IMR-90 (cell line): ENCODE measurements at regions not wholly inside any gene's neighbourhood (a gene's known extent, or its start where the extent isn't known, plus 50 kb on each side); places are given as distances from the start of the nearest gene placed in this dataset.

Experiments
- ATAC-seq: fragments of 200-7000 bp; cut with Tn5 transposase; 2 replicates; pipeline ENCODE4 v1.9.1; 2020; ENCODE audit warnings: low read depth, mild to moderate bottlenecking, moderate library complexity
- BruUV-seq: library from RNA; stranded (reverse); fragments of 400-500 nt; replicated peaks from 2 replicates; lab custom pipeline; 2021; lab: Mats Ljungman, UMichigan
- CTCF ChIA-PET: fragments of 300-600 bp; formaldehyde crosslinking; extraction: SDS; loops from one replicate; lab custom pipeline; 2021; ENCODE audit warnings: antibody characterized with exemption; lab: Yijun Ruan, JAX
- POLR2A ChIA-PET: fragments of 300-600 bp; sonication (Branson Sonifier 250); formaldehyde crosslinking; loops from one replicate; lab custom pipeline; 2022; ENCODE audit warnings: antibody characterized with exemption; ENCODE audit not compliant: unreplicated experiment; lab: Charles Lee
- DNase-seq: peaks from one replicate; pipeline ENCODE4 v3.0.0; 2013
- H2AFZ ChIP-seq: replicated peaks from 2 replicates; pipeline ENCODE3; 2013; ENCODE audit warnings: low read length, mild to moderate bottlenecking; ENCODE audit not compliant: poor library complexity
- H2AK5ac ChIP-seq: 2 replicates; pipeline ENCODE4 v1.6.1; 2013; ENCODE audit warnings: low read depth, low read length, inconsistent platforms
- H2AK9ac ChIP-seq: replicated peaks from 2 replicates; pipeline ENCODE3; 2013; ENCODE audit warnings: mild to moderate bottlenecking, low read depth, low read length, moderate library complexity; ENCODE audit not compliant: poor library complexity
- H2BK120ac ChIP-seq: 2 replicates; pipeline ENCODE4 v1.6.1; 2013; ENCODE audit warnings: low read depth, low read length, inconsistent platforms
- H2BK15ac ChIP-seq: 3 replicates; pipeline ENCODE4 v1.6.1; 2013; ENCODE audit warnings: low read depth, low read length, inconsistent platforms
- H2BK20ac ChIP-seq: 2 replicates; pipeline ENCODE4 v1.6.1; 2013; ENCODE audit warnings: low read depth, mild to moderate bottlenecking, inconsistent platforms, low read length, moderate library complexity
- H2BK5ac ChIP-seq: 2 replicates; pipeline ENCODE4 v1.6.1; 2013; ENCODE audit warnings: mild to moderate bottlenecking, low read depth, low read length, inconsistent platforms; ENCODE audit not compliant: poor library complexity, severe bottlenecking
- H3K14ac ChIP-seq: replicated peaks from 2 replicates; pipeline ENCODE4 v1.6.1; 2013; ENCODE audit warnings: low read depth, low read length, inconsistent platforms
- H3K18ac ChIP-seq: 2 replicates; pipeline ENCODE4 v1.6.1; 2013; ENCODE audit warnings: low read depth, low read length, control low read depth
- H3K23ac ChIP-seq: 2 replicates; pipeline ENCODE4 v1.6.1; 2013; ENCODE audit warnings: low read depth, low read length, inconsistent platforms
- H3K27ac ChIP-seq: 2 replicates; pipeline ENCODE4 v1.5.1; 2013; ENCODE audit warnings: mild to moderate bottlenecking, control low read depth, low read length; ENCODE audit not compliant: insufficient read depth
- H3K27me3 ChIP-seq: 2 replicates; pipeline ENCODE4 v1.6.1; 2013; ENCODE audit warnings: low read length; ENCODE audit not compliant: control insufficient read depth, insufficient read depth
- H3K36me3 ChIP-seq: 2 replicates; pipeline ENCODE4 v1.6.1; 2013; ENCODE audit warnings: low read length, mixed read lengths; ENCODE audit not compliant: control insufficient read depth, insufficient read depth
- H3K4ac ChIP-seq: 2 replicates; pipeline ENCODE4 v1.6.1; 2013; ENCODE audit warnings: low read depth, low read length, inconsistent platforms
- H3K4me1 ChIP-seq: 2 replicates; pipeline ENCODE4 v1.6.1; 2013; ENCODE audit warnings: low read length, mixed read lengths; ENCODE audit not compliant: control insufficient read depth, insufficient read depth
- H3K4me2 ChIP-seq: 2 replicates; pipeline ENCODE4 v1.6.1; 2013; ENCODE audit warnings: low read depth, mild to moderate bottlenecking, control low read depth, low read length, moderate library complexity
- H3K4me3 ChIP-seq: 2 replicates; pipeline ENCODE4 v1.5.1; 2013; ENCODE audit warnings: low read depth, mild to moderate bottlenecking, control low read depth, low read length, moderate library complexity; ENCODE audit not compliant: insufficient read depth
- H3K56ac ChIP-seq: 2 replicates; pipeline ENCODE4 v1.6.1; 2013; ENCODE audit warnings: low read length, inconsistent platforms; ENCODE audit not compliant: insufficient read depth; ENCODE audit errors: extremely low read depth
- H3K79me1 ChIP-seq, 2 experiments: 2 replicates each; pipeline ENCODE4 v1.6.1; 2013; ENCODE audit warnings: low read length in 2 of 2, inconsistent platforms in 1 of 2, low read depth in 1 of 2
- H3K9ac ChIP-seq: 2 replicates; pipeline ENCODE4 v1.6.1; 2013; ENCODE audit warnings: low read depth, low read length, control low read depth
- H3K9me1 ChIP-seq: 2 replicates; pipeline ENCODE4 v1.6.1; 2013; ENCODE audit warnings: low read length, inconsistent platforms; ENCODE audit not compliant: insufficient read depth
- H3K9me3 ChIP-seq: 2 replicates; pipeline ENCODE4 v1.6.1; 2013; ENCODE audit warnings: low read length; ENCODE audit not compliant: control insufficient read depth, insufficient read depth
- H4K20me1 ChIP-seq: 2 replicates; pipeline ENCODE4 v1.6.1; 2013; ENCODE audit warnings: low read length, inconsistent platforms; ENCODE audit not compliant: insufficient read depth
- H4K5ac ChIP-seq: 2 replicates; pipeline ENCODE4 v1.6.1; 2013; ENCODE audit warnings: mild to moderate bottlenecking, low read depth, low read length, control low read depth
- H4K8ac ChIP-seq, 2 experiments: 2 replicates each; pipeline ENCODE4 v1.6.1; 2013; ENCODE audit warnings: low read depth in 2 of 2, low read length in 2 of 2, control low read depth in 1 of 2, inconsistent platforms in 1 of 2
- H4K91ac ChIP-seq: 2 replicates; pipeline ENCODE4 v1.6.1; 2013; ENCODE audit warnings: low read depth, low read length, inconsistent platforms; ENCODE audit not compliant: insufficient read depth
- BHLHE40 ChIP-seq: fragments of 150-350 bp; IDR thresholded peaks from 2 replicates; pipeline ENCODE4 v1.6.1; 2016; ENCODE audit warnings: mild to moderate bottlenecking, low read depth, low read length
- CHD1 ChIP-seq: IDR thresholded peaks from 2 replicates; pipeline ENCODE4 v1.6.1; 2012; ENCODE audit warnings: low read depth, low read length, improper control_type of control experiment
- CTCF ChIP-seq: conservative IDR thresholded peaks from 2 replicates; pipeline ENCODE4 v1.5.1; 2012; ENCODE audit warnings: mild to moderate bottlenecking, low read depth, low read length, improper control_type of control experiment
- FOS ChIP-seq: fragments of 150-350 bp; IDR thresholded peaks from 2 replicates; pipeline ENCODE4 v1.6.1; 2016; ENCODE audit warnings: low read depth, low read length
- MAFK ChIP-seq: IDR thresholded peaks from 2 replicates; pipeline ENCODE4 v1.6.1; 2012; ENCODE audit warnings: low read depth, low read length, improper control_type of control experiment
- MXI1 ChIP-seq: IDR thresholded peaks from 2 replicates; pipeline ENCODE4 v1.6.1; 2012; ENCODE audit warnings: low read depth, mild to moderate bottlenecking, low read length, moderate library complexity, borderline replicate concordance
- NFE2L2 ChIP-seq: fragments of 150-350 bp; IDR thresholded peaks from 2 replicates; pipeline ENCODE4 v1.6.1; 2016; ENCODE audit warnings: low read depth, mild to moderate bottlenecking, low read length
- POLR2A ChIP-seq: IDR thresholded peaks from 2 replicates; pipeline ENCODE4 v1.6.1; 2012; ENCODE audit warnings: mild to moderate bottlenecking, low read depth, low read length
- RFX5 ChIP-seq: IDR thresholded peaks from 2 replicates; pipeline ENCODE4 v1.8.0; 2012; ENCODE audit warnings: low read depth, mild to moderate bottlenecking, low read length, moderate library complexity
- dilution Hi-C: fragments of 300-500 bp; cut with HindIII; formaldehyde crosslinking; loops from one replicate; pipeline ENCODE4 v1.14.3; 2018; ENCODE audit warnings: low sequenced_read_pairs; ENCODE audit not compliant: unreplicated experiment
- in situ Hi-C: fragments of 300-500 bp; cut with MboI; formaldehyde crosslinking; loops from 3 replicates; pipeline ENCODE4 v1.14.3; 2019; ENCODE audit warnings: low sequenced_read_pairs, inconsistent platforms, mixed read lengths
- intact Hi-C: fragments of 100-400 bp; cut with micrococcal nuclease; formaldehyde crosslinking; loops from 2 replicates; pipeline ENCODE4 v1.10.0; 2022
- TF ChIP-seq, protein P1 (sequence below): fragments of 150-350 bp; IDR thresholded peaks from 2 replicates; pipeline ENCODE4 v1.6.1; 2016; ENCODE audit warnings: low read depth, mild to moderate bottlenecking, low read length, moderate library complexity, borderline replicate concordance
- TF ChIP-seq, protein P2 (sequence below): fragments of 150-350 bp; IDR thresholded peaks from 2 replicates; pipeline ENCODE4 v1.6.1; 2017; ENCODE audit warnings: mild to moderate bottlenecking, antibody characterized with exemption, low read length, low read depth

- CTCF ChIA-PET: no interaction called here
- BruUV-seq: no TSS peak
- no peak for ATAC-seq
These were observed 230.8 kb downstream of the ENC1 start for GRCh38 chr5:74409712-74410111.

More at GRCh38 chr5:74409712-74410111, 230.8 kb downstream of the ENC1 start:
- in situ Hi-C loops (no loop called here), intact Hi-C loops (no loop called here), dilution Hi-C loops (no loop called here)
- no peak overlapping the region for H3K56ac ChIP-seq
- DNase-seq: no peak
- H3K36me3 ChIP-seq: no peaks in the 10 kb centered on the region
- TF ChIP-seq, protein P1, sequence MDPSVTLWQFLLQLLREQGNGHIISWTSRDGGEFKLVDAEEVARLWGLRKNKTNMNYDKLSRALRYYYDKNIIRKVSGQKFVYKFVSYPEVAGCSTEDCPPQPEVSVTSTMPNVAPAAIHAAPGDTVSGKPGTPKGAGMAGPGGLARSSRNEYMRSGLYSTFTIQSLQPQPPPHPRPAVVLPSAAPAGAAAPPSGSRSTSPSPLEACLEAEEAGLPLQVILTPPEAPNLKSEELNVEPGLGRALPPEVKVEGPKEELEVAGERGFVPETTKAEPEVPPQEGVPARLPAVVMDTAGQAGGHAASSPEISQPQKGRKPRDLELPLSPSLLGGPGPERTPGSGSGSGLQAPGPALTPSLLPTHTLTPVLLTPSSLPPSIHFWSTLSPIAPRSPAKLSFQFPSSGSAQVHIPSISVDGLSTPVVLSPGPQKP: no peak
- TF ChIP-seq BHLHE40 (no peak), CTCF (no peak), RFX5 (no peak), MXI1 (no peak), MAFK (no peak), CHD1 (no peak), FOS (no peak), POLR2A (no peak), NFE2L2 (no peak)
- TF ChIP-seq, protein P2, sequence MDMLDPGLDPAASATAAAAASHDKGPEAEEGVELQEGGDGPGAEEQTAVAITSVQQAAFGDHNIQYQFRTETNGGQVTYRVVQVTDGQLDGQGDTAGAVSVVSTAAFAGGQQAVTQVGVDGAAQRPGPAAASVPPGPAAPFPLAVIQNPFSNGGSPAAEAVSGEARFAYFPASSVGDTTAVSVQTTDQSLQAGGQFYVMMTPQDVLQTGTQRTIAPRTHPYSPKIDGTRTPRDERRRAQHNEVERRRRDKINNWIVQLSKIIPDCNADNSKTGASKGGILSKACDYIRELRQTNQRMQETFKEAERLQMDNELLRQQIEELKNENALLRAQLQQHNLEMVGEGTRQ: no peak
- H3K27me3 ChIP-seq: peaks cover 36% of the 10 kb centered on the region
- no peak overlapping the region for H3K14ac ChIP-seq
- H4K91ac ChIP-seq: no peak overlapping the region
- H3K9me1 ChIP-seq: no peaks in the 10 kb centered on the region
- POLR2A ChIA-PET: no interaction called here
- no peak overlapping the region for H2BK120ac ChIP-seq
- H4K8ac ChIP-seq: no peak overlapping the region
- no peaks in the 10 kb centered on the region for H3K4me1 ChIP-seq
- H4K20me1 ChIP-seq: no peaks in the 10 kb centered on the region
- no peaks in the 10 kb centered on the region for H3K79me1 ChIP-seq
- H3K23ac ChIP-seq: no peak overlapping the region
- no peaks in the 10 kb centered on the region for H3K9me3 ChIP-seq
- no peak overlapping the region for H3K4me2 ChIP-seq
- H2BK5ac ChIP-seq: no peak overlapping the region
- no peak overlapping the region for H2BK15ac ChIP-seq
- H3K27ac ChIP-seq: no peak overlapping the region
- H2AFZ ChIP-seq: no peak overlapping the region
- no peak overlapping the region for H3K4me3 ChIP-seq
- no peak overlapping the region for H3K9ac ChIP-seq
- H2AK5ac ChIP-seq: no peak overlapping the region
- H2AK9ac ChIP-seq: no peak overlapping the region
- no peak overlapping the region for H2BK20ac ChIP-seq
- no peak overlapping the region for H3K4ac ChIP-seq
- no peak overlapping the region for H4K5ac ChIP-seq
- no peak overlapping the region for H3K18ac ChIP-seq
